ENCODE measurements at regions not wholly inside any gene's neighbourhood (a gene's known extent, or its start where the extent isn't known, plus 50 kb on each side); places are given as distances from the start of the nearest gene placed in this dataset.

GRCh38 chr12:61993734-61994345 is 266.4 kb upstream of the USP15 start:
- peak; percentile 37 to 58 for TF ChIP-seq CTCF (conservative IDR thresholded peaks at IDR 0.05 in 1 of 2, IDR thresholded peaks at IDR 0.05 in 1 of 2; ENCODE audit: low read depth in 1 of 2, low read length in 2 of 2)
- no peak for TF ChIP-seq EZH2 (IDR thresholded peaks at IDR 0.05; ENCODE audit: low read length, missing control alignments)

Data from fibroblast of lung (primary cell).